NCI-H2171 (cell line): ENCODE measurements at regions not wholly inside any gene's neighbourhood (a gene's known extent, or its start where the extent isn't known, plus 50 kb on each side); places are given as distances from the start of the nearest gene placed in this dataset.

Source experiments
- DNase-seq: peaks from one replicate; lab custom pipeline; 2025; lab: John Stamatoyannopoulos, UW

- peak; percentile 22 for DNase-seq
Measured at GRCh38 chr6:33967966-33968724, 164.3 kb upstream of the MLN start.

GRCh38 chr6:33967265-33967767 is 163.5 kb upstream of the MLN start:
- peak; percentile 61 for DNase-seq

DNA sequence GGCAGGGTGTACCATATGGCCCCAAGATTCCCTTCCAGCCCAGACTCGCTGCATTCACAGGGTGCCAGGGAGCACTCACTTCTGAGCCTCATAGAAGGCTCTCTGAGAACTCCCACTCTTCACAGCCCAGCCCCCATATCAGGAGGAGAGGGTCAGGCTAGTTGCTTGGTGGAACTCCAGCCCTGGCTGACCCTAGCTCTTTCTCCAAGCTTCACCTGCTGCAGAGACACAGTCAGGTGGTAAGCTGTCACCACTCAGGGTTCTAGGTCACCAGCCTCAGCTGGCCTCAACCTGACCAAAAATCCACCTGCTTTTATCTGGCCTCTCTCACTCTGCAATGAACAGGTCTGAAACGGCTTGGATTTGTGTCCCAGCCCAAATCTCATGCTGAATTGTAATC is 162.7 kb upstream of the MLN start:
- DNase-seq, result no peak

DNA sequence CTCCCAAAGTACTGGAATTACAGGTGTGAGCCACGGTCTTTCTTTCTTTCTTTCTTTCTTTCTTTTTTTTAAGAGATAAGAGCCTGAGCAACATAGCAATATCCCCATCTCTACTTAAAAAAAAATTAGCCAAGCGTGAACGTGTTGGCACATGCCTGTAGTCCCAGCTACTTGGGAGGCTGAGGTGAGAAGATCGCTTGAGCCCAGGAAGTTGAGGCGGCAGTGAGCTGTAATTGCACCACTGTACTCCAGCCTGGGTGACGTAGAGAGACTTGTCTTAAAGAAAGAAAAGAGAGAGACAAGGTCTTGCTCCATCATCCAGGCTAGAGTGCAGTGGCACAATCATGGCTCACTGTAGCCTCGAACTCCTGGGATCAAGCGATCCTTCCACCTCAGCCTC is 162.0 kb upstream of the MLN start:
- no peak for DNase-seq

GRCh38 chr6:33964387-33964786 is 160.6 kb upstream of the MLN start:
- no peak for DNase-seq

DNA sequence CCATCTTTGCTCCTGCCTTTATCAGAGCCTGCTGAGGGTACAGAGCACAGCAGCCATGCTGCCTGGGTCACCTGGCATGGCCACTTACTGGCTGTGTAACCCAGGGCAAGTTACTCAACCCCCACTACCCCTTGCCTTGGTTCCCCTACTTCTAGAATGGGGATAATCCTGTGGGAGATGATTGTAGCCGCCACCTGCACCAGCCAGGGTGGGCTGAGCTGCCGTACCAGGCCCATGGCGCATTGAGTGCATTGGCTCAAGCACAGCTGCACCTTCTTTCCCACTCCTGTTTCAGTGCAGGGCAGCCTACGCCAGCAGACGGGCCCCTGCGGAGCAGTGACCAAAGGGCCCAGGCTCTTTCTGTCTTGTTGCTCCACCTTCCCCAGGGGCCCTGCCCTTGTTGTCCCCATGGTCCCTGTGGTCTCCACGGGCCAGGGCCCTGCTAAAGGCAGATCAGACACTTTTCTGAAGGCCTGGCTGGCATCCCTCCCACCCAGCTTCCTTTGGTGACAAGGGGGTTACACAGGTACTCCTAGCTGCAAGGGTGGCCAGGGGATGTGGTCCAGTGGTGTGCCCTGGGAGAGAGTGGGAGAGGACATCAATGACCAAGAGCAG is 159.4 kb upstream of the MLN start:
- no peak for DNase-seq

DNA sequence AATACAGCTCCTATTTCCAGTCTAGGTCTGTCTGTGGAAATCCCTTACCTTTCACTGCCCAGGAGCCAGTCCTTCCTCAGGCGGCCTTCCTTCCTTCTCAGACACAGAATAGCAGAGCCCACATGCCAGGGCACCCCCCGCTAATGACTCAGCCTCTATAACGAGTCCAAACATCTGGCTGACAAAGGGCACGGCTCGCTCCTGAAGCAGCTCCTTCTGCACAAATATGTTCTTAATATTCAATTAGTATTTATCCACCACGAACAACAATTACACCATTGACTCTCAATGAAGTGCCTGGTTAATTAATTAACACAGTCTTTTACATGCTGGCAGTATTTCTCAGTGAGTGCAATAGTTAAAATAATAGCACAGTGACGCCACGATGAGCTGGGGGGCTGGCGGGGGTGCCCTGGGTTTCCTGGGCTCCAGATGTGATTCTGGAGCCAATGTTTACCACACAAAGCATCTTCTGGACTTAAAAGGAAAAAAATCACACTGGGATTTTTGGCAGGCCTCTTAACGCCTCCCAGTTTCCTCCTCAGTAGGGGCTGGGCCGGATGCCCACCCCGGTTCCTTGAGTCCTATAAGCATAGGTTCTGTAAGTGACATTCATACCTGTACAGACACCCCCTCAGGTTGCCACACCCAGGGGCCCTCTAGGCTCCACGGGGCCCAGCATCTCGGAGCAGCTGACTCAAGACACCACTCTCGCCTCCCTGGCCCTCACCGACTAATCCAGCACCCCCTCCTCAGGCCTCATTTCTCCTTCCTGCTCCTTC is 158.6 kb upstream of the MLN start:
- peak; percentile 21 for DNase-seq

- DNase-seq, result no peak
Measured at GRCh38 chr6:33961691-33962090, 157.9 kb upstream of the MLN start.

DNA sequence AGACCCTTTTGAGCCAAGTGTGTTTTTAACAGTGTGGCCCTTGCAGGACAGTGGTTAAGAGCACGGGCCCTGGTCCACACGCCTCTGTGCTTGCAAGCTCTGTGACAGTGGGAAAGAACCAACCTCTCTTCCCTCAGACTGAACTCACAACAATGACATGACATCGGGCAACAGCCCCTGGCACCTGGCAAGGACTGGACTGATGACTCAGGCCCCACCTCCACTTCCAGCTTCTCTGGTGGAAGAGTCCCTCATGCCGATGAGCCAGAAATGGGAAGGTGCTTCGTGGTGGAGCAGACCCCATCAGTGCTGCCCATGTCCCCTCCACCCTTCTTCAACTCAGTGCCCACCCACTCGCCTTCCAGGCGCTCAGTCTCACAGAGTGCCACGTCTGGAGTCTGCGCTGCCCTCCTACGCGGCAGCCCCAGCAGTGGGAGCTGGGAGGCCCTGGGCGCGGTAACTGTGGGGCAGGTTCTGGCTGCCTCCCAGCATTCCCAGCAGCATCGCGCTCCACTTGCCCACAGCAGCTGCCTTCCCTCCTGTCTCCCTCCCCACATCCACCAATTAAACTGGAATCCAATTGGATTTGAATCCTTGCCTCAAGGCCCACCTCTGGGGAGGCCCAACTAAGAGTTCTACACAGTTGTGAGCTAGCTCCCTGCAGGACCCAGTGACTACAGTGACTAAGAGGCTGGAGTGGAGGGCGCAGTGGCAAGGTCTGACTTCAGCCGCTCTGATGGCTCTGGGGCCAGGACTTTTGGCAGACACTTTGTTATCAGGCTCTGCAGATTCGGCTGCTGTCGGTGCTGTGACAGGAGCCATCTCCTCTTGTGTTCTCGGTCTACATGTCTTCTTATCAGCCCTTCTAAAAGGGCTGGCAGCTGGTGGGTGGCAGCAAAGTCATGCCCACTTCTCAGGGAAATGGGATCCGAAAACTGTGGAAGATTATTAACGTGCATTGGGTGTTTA is 156.8 kb upstream of the MLN start:
- no peak for DNase-seq

- no peak for DNase-seq
Measured at GRCh38 chr6:33959661-33960344, 156.0 kb upstream of the MLN start.

DNA sequence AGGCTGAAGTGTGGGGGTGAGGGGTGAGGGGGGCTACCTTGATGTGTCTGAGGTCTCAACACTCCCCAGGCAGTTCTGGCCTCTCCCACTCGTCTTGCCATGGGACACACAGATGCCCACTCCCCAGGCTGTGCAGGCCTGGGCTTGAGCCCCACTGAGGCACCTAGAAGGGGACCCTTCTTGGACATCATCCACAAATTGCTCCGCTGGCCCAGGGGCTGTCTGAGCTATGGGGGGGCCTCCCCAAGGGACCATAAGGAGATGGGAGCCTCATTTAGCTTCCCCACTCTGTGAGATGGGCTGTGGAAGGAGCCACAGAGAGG is 155.5 kb upstream of the MLN start:
- no peak for DNase-seq

DNA sequence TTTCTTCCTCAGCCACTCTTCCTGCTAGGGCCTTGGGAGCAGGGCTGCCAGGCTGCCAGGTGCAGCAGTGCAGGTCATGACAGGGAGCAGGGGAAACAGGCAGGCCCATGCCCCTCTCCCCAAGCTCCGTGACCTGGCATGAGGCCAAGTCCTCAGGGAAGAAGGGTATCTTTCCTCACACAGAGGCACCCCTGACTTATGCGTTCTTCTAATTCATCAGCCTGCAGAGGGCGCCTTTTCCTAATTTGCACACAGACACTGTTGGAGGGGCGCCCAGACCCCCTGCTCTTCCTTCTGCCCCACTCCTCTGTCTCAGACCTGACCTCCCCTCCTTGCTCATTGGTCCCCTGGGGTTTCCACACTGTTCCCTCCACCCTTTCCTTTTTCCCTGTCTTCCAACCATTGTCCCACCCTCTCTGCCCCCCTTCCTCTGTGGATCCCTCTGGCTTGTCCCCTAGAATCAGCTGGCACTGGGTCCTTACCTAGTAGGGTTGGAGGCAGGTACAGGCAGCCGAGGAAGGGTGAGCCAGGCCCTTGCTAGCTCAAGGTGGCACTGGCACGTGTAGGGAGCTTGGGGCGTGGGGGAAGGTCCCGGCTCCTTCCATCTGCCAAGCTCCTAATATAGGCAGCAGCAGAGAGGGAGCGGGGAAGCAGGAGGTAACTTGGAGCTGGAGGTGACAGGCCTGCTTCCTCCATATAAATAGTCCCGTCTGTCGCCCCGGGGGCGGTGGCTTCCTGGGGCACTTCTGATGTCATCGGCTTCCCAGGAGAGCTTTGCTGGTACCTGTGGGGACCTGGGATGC is 154.9 kb upstream of the MLN start:
- peak; percentile 96 for DNase-seq

DNA sequence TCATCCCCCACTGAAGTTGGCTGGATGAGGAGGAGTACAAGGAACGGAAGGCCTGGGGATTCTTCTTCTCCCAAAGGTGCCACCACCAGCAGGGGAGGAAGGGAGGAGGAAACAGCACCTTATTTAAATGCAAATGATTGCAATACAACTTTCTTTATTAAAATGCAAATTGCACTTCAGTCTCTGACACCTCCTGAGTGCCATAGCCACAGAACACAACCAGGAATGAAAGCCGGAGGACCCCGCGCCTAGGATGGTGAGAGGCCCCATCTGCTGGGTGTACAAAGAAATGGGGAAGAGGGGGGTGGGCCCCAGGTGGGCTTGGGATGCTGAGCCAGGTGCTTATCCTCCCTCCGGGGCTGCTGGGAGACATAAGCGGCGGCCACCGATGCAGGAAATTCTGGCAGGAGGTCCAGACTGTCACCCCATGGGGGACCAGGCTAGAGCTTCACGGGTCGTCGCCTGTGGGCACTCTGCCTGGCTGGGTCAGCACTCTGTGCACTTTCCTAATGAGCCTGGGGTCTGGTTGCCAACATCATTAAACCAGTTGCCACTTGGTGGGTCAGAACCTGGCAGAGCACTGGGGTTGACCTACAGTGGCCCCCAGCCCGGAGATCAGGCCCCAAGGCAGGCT is 154.2 kb upstream of the MLN start:
- DNase-seq, result peak; percentile 51

DNA sequence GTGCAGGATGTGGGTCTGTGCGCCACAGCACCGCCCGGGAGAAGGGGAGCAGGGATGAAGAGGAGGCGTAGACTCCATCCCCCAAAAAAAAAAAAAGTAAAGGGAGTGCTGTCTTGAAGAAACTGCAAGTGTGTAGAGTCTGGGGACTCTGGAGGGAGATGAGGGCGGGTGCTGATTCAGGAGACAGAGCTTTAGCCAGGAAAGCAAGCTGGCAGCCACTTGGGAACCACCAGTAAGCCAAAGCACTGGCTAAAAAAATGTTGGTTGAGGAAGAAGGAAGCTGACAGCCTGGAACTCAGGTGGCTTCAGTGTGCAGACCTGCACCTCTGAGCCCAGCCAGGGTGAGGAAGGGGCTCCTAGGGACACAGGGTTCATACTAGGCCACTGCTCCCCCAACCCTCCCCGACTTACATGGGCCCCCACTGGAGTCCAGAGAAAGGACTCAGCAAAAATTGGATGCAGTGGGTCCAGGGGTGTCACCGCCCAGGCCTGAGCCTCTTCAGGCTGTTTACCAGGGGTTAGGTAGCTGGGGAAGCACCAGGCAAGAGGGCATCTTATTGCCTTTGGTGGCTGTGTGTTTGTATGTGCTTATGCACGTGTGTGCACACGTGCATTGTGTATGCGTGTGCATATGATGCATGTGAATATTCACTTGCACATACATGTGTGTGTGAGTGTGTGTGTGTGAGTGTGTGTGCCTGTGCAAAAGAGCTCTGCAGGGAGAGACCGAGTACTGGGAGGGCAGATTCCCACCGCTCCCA is 153.5 kb upstream of the MLN start:
- DNase-seq, result no peak

GRCh38 chr6:33956206-33956605 is 152.4 kb upstream of the MLN start:
- DNase-seq, result no peak

GRCh38 chr6:33955566-33955965 is 151.8 kb upstream of the MLN start:
- DNase-seq, result no peak

DNA sequence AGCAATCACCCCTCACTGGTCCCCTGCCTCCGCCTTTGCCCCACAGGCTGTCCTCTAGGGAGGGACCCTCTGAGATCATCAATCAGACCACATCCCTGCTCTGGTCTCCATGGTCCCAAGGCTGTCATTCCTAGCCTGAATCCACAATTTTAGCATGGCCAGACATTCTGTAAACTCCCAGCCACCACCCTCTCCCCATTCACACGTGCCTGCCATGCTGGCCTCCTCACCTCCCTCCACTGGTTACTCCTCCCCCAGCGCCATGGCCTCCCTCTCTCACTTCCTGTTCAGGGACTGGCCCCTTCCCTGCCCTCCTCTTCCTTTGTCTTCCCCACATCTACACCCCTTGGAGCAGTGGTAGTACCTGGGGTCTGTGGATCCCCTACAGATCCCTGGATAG is 150.7 kb upstream of the MLN start:
- no peak for DNase-seq

DNA sequence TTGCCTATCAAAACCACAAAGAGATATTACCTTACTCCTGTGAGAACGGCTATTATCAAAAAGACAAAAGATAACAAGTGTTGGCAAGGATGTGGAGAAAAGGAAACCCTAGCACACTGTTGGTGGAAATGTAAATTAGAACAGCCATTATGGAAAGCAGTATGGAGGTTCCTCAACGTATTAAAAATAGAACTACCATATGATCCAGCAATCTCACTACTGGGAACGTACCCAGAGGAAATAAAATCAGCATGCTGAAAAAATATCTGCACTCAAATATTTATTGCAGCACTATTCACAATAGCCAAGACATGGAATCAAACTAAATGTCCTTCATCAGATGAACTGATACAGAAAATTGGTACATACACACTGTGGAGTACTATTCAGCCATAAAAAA is 149.4 kb upstream of the MLN start:
- DNase-seq, result no peak

- no peak for DNase-seq
Measured at GRCh38 chr6:33952016-33952415, 148.2 kb upstream of the MLN start.
